ENCODE measurements at regions not wholly inside any gene's neighbourhood (a gene's known extent, or its start where the extent isn't known, plus 50 kb on each side); places are given as distances from the start of the nearest gene placed in this dataset.
"Not testable (repeated sequence)": the region's sequence is repeated elsewhere in the genome, so short reads cannot be mapped to it uniquely, and the experiment has no call there.

GRCh38 chrY:8151561-8151960 is 1185.7 kb upstream of the TSPY4 start:
- DNase-seq, result no peak

DNA sequence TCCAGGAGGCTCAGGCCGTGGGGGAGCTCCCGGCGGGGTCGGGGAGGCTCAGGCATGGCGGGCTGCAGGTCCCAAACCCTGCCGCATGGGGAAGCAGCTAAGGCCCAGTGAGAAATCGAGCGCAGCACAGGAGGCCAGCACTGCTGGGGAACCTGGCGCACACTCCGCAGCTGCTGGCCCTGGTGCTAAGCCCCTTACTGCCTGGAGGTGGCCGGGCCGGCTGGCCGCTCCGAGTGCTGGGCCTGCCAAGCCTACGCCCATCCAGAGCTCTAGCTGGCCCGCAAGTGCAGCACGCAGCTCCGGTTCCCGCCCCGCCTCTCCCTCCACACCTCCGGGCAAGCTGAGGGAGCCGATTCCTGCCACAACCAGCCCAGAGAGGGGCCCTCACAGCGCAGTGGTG is 1208.7 kb upstream of the TSPY4 start:
- no peak for DNase-seq

- no peak for DNase-seq
Measured at GRCh38 chrY:8125907-8126571, 1211.2 kb upstream of the TSPY4 start.

GRCh38 chrY:8121825-8122224 is 1210.3 kb upstream of the AMELY start:
- DNase-seq, result no peak

- DNase-seq, result no peak
Measured at GRCh38 chrY:8094429-8094828, 1182.9 kb upstream of the AMELY start.

DNA sequence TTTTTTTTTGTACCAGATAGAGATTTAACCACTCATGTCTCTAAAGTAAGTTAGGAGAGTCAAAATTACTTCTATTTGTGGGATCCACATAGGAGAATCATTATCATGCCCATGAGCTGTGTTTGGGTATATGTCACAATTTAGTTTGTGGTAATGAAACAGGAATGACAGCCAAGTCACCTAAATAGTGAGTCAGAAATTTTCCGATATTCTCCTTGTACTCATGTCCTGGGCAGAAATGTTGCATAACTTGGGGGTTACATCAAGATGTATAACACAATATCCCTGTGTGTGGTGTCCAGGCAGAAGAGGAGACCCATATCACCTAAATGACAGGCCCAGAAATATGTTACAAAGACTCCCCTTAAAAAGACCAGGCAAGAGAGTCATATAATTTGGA is 1181.4 kb upstream of the AMELY start:
- no peak for DNase-seq

DNA sequence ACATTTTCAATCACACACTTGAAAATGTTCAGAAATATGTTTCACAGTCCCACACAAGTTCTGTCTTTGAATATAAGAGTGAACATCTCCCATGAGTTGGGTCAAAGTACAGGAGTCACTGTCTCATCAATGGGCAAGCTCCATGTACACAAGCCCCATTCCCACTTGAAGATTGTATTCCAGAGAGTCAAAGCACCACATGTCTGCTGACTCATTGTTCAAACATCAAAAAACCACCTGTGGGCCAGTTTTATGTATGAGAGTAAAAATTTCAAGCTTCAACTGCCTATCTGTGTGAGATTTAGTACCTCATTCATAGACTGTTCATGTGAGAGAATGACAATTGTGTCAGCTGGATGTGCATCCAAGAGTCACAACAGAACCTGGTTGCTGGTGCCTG is 1174.4 kb upstream of the AMELY start:
- DNase-seq, result no peak

- DNase-seq, result no peak
Measured at GRCh38 chrY:8084192-8084591, 1172.6 kb upstream of the AMELY start.

DNA sequence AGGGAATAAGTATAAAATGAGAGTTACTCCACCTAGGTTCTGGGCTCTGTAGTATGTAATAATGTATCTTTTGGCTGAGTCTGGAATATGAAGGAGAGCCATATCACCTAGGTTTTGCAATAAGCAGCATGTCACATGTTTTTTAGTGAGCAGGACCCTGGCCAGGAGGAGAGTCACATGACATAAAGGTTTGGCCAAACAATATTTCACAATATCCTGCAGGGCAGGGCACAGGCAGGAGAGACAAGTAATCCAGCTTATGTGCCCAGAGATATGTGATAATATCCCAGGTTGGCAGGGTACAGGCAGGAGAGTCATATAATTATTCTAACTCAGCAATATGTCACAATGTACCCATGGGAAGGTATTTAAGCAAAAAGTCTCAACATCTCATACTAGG is 1169.6 kb upstream of the AMELY start:
- no peak for DNase-seq

GRCh38 chrY:8065220-8065619 is 1153.7 kb upstream of the AMELY start:
- DNase-seq, result no peak

- DNase-seq, result no peak
Measured at GRCh38 chrY:8064500-8064899, 1152.9 kb upstream of the AMELY start.

GRCh38 chrY:8063973-8064372 is 1152.4 kb upstream of the AMELY start:
- no peak for DNase-seq

DNA sequence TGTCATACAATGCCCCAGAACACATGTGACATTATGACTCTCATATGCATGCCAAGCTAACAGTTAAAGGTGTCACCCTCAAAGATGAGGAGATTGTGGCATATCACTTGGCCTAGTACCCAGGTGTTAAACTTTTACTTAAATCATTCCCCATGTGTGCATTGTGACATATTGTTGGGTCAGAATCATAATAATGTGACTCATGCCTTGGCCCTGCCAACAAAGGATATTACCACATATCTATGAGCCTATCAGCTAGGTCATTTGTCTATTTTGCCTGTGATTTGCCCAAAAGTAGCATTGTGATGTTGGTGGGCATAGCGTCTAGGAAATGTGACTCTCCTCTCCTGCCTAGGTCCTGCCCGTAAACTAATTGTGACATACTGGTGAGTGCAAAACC is 1147.1 kb upstream of the AMELY start:
- DNase-seq, result no peak

DNA sequence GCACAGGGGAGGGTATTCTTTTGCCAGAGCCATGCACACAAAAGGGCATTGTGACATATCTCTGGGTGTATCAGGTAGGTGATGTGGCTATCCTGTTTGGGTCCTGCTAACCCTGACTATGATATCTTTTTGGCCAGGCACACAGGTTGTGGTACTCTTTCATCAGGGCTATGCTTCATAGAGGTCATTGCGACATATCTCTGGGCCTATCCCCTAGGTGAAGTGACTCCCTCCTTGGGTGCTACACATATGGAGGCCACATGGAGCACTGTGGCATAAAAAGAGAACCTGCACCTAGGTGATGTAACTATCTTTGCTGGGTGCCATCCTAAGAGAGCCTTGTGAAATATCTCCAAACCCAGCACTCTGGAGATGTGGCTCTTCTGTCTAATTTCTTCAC is 1139.8 kb upstream of the AMELY start:
- DNase-seq, result no peak

DNA sequence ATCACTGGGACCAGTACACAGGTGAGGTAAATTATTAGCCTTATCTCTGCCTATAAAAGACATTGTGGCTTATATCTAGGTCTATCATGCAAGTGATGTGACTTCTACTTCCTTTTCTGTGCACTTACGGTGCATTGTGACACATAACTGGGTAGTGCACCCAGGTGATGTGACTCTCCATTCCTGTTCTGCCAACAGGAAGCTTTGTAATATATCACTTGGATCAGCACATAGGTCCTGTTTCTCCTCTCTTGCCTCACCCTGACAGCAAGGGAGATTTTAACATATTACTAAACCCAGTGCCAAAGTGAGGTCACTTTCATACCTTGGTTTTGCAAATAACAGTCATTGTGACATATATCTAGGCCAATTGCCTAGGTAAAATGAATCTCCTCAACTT is 1129.7 kb upstream of the AMELY start:
- DNase-seq, result no peak

DNA sequence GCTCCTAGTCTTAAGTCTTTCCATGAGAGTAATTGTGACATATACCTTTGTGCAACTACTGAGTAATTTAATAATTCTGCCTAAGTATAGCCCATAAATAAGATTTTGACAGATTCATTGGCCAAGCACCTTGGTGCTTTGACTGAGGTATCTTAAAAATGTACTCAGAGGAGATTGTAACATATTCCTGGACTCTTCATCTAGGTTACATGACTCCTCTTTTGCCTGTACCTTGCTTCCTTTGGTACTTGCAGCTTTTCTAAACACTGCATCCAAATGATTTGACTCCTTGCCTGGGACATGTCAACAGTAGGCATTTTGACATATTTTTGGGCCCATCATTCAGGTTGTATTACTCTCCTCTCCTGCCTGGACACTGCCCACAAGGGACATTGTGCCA is 1125.0 kb upstream of the AMELY start:
- no peak for DNase-seq

DNA sequence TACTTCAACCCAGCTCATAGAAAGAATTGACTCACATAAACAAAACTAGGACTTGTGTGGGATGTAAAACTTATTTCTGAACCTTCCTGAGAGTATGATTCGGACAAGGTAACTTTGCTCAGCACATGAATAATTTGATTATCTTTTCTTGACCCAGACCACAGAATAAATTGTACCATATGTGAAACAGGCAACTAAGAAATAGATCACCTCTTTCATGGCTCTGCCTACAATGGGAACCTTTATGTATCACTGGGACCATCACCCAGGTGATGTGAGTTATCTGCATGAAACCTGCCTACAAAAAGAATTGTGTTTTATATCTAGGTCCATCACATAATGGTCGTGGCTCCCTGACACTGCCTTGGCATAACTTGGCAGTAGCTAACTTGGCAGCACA is 1124.1 kb upstream of the AMELY start:
- no peak for DNase-seq

- DNase-seq, result no peak
Measured at GRCh38 chrY:8034673-8035072, 1123.1 kb upstream of the AMELY start.

DNA sequence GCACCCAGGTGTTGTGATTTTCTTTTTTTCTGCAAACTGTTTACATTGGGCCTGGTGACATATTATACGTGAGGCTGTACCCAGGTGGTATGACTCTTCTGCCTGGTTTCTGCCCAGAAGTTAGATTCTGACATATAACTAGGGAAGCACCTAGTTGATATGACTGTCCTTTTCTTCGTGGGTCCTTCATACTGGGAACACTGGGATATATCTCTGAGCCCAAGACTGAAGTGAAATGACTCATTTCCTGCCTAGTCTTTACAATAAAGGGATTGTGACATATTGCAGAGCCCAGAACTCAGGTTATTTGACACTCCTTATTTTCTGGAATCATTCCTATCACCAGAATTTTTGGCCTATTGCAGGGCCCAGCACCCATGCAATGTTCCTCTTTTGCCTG is 1121.6 kb upstream of the AMELY start:
- DNase-seq, result no peak

GRCh38 chrY:8020540-8020939 is 1109.0 kb upstream of the AMELY start:
- DNase-seq, result no peak

DNA sequence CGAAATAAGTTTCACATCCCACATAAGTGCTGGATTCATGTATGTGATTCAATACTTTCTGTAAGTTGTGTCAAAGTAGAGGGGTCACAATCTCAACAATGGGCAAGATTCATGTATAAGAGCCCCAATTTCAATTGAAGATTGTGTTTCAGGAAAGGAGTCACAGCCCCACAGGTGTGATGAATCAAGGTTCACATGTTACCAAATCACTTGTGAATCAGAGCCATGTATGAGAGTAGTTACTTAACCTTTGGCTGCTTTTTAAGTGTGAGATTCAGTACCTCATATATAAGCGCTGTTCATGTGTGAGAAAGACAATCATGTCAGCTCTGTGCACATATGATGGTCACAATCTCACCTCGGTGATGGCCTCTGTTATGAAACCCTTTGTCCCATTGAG is 1100.0 kb upstream of the AMELY start:
- no peak for DNase-seq

DNA sequence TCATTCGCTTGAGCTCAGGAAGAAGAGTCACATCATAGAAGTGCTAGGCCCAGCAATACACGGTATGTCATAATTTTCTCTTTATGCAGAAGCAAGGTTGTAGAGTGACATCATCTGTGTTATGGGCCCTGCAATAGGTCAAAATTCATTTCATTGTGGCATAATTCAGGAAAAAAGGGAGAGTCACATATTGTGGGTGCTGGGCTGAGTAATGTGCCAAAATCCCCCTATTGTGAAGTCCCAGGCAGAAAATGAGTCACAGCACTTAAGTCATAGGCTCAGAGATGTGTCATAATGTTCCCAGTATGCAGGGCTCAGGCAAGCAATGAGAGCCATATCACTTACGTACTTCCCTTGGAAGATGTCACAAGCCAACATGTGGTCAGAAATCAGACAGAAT is 1092.6 kb upstream of the AMELY start:
- no peak for DNase-seq

GRCh38 chrY:7996726-7997125 is 1085.2 kb upstream of the AMELY start:
- no peak for DNase-seq

DNA sequence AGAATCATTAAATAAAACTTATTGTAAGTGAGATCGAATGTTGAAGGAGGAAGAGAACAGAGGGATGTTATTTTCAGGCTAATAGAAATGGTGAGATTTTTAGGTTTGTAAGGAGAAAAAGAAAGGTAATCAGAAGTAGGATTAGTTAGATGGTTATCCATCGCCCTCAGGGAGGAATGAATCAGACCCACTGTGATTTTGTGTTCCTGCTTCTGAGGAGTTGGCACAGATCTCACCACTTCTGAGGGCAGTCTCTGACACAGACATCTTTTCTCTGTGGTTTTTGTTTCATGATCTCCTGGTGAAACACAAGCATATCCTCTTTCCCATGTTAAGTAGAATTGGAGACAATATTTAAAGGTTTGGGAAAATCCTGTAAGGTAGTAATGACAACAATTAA is 1083.2 kb upstream of the AMELY start:
- DNase-seq, result not testable (repeated sequence)

GRCh38 chrY:7979770-7980169 is 1068.2 kb upstream of the AMELY start:
- no peak for DNase-seq

GRCh38 chrY:7977301-7977700 is 1065.7 kb upstream of the AMELY start:
- DNase-seq, result no peak

Data from CD4-positive, alpha-beta T cell treated with Interleukin-1 beta for 1 hour (primary cell).